ENCODE measurements at regions not wholly inside any gene's neighbourhood (a gene's known extent, or its start where the extent isn't known, plus 50 kb on each side); places are given as distances from the start of the nearest gene placed in this dataset.
"Not testable (repeated sequence)": the region's sequence is repeated elsewhere in the genome, so short reads cannot be mapped to it uniquely, and the experiment has no call there.

- DNase-seq = no peak
Observed at GRCh38 chr2:44051593-44052347, 56.0 kb upstream of the LRPPRC start.

GRCh38 chr2:44052584-44052983 lies 56.8 kb upstream of the LRPPRC start:
- no peak for DNase-seq

GRCh38 chr2:44053052-44053451 lies 57.3 kb upstream of the LRPPRC start:
- DNase-seq = no peak

GRCh38 chr2:44053456-44053855 lies 57.7 kb upstream of the LRPPRC start:
- no peak for DNase-seq

- no peak for DNase-seq
Observed at GRCh38 chr2:44055229-44055628, 59.4 kb upstream of the LRPPRC start.

GRCh38 chr2:44055664-44056063 lies 59.9 kb upstream of the LRPPRC start:
- no peak for DNase-seq

- no peak for DNase-seq
Observed at GRCh38 chr2:44056947-44057346, 61.2 kb upstream of the LRPPRC start.

GRCh38 chr2:44060286-44060685 lies 64.5 kb upstream of the LRPPRC start:
- not testable (repeated sequence) for DNase-seq

- DNase-seq = no peak
Observed at GRCh38 chr2:44060990-44061389, 65.2 kb upstream of the LRPPRC start.

GRCh38 chr2:44061469-44061868 lies 65.7 kb upstream of the LRPPRC start:
- DNase-seq = no peak

- DNase-seq = no peak
Observed at GRCh38 chr2:44061876-44062275, 66.1 kb upstream of the LRPPRC start.

GRCh38 chr2:44063033-44063432 lies 67.2 kb upstream of the LRPPRC start:
- DNase-seq = no peak

GRCh38 chr2:44064281-44064680 lies 68.5 kb upstream of the LRPPRC start:
- DNase-seq = not testable (repeated sequence)

GRCh38 chr2:44067012-44067790 lies 71.4 kb upstream of the LRPPRC start:
- not testable (repeated sequence) for DNase-seq

GRCh38 chr2:44067791-44068181 lies 72.0 kb upstream of the LRPPRC start:
- not testable (repeated sequence) for DNase-seq

GRCh38 chr2:44071454-44072046 lies 75.8 kb upstream of the LRPPRC start:
- no peak for DNase-seq

- not testable (repeated sequence) for DNase-seq
Observed at GRCh38 chr2:44073667-44074066, 77.9 kb upstream of the LRPPRC start.

GRCh38 chr2:44074795-44075194 lies 79.0 kb upstream of the LRPPRC start:
- not testable (repeated sequence) for DNase-seq

GRCh38 chr2:44075541-44075940 lies 79.8 kb upstream of the LRPPRC start:
- no peak for DNase-seq

- DNase-seq = no peak
Observed at GRCh38 chr2:44077942-44078511, 82.2 kb upstream of the LRPPRC start.

GRCh38 chr2:44079686-44080085 lies 83.9 kb upstream of the LRPPRC start:
- no peak for DNase-seq

- no peak for DNase-seq
Observed at GRCh38 chr2:44083054-44083453, 85.6 kb upstream of the PPM1B start.

- DNase-seq = no peak
Observed at GRCh38 chr2:44084850-44085249, 83.8 kb upstream of the PPM1B start.

GRCh38 chr2:44086629-44087028 lies 82.0 kb upstream of the PPM1B start:
- DNase-seq = no peak

All from NCI-H1092 (cell line).